ENCODE measurements at regions not wholly inside any gene's neighbourhood (a gene's known extent, or its start where the extent isn't known, plus 50 kb on each side); places are given as distances from the start of the nearest gene placed in this dataset.

DNA sequence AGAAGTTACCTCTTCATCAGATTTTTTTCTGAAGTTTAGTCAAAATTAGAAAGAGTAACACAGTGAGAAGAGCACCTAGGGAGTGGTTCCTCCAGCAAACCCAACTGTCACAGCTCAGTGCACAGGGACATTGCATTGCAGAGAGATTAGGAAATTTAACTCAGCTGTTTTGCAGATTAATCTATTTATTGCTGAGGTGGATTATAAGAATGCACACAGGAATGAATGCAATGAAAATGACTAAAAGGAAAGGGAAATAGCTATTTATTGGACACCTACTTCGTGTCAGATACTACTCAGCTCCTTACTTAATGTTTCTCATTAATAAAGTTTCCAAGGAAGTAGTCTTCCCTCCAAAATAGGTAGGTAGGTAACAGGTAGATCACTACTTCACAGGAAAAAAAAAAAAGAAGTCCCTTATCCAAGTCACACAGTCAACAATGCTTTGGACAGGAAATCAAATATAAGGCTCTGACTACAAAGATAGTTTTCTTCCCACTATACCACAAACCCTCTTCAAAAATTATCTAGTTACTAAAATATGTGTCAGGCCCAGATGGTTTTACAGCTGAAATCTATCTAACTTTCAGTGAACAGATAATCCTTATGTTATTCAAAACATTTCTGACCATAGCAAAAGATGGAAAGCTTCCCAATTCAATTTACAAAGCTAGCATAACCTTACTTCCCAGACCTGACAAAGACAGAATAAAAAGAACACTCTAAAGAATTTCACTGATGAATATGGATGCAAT is 442.2 kb upstream of the MPDZ start (continued):
- TF ChIP-seq, protein P1, sequence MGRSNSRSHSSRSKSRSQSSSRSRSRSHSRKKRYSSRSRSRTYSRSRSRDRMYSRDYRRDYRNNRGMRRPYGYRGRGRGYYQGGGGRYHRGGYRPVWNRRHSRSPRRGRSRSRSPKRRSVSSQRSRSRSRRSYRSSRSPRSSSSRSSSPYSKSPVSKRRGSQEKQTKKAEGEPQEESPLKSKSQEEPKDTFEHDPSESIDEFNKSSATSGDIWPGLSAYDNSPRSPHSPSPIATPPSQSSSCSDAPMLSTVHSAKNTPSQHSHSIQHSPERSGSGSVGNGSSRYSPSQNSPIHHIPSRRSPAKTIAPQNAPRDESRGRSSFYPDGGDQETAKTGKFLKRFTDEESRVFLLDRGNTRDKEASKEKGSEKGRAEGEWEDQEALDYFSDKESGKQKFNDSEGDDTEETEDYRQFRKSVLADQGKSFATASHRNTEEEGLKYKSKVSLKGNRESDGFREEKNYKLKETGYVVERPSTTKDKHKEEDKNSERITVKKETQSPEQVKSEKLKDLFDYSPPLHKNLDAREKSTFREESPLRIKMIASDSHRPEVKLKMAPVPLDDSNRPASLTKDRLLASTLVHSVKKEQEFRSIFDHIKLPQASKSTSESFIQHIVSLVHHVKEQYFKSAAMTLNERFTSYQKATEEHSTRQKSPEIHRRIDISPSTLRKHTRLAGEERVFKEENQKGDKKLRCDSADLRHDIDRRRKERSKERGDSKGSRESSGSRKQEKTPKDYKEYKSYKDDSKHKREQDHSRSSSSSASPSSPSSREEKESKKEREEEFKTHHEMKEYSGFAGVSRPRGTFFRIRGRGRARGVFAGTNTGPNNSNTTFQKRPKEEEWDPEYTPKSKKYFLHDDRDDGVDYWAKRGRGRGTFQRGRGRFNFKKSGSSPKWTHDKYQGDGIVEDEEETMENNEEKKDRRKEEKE (IDR thresholded peaks at IDR 0.05; ENCODE audit: borderline replicate concordance in 1 of 2, control insufficient read depth in 1 of 2, low read depth in 2 of 2, low read length in 1 of 2): no peak
- TF ChIP-seq MIER1 (IDR thresholded peaks at IDR 0.05; ENCODE audit: low read depth) (no peak), HSF4 (CRISPR knock-in tag; IDR thresholded peaks at IDR 0.05; ENCODE audit: borderline replicate concordance) (no peak)

DNA sequence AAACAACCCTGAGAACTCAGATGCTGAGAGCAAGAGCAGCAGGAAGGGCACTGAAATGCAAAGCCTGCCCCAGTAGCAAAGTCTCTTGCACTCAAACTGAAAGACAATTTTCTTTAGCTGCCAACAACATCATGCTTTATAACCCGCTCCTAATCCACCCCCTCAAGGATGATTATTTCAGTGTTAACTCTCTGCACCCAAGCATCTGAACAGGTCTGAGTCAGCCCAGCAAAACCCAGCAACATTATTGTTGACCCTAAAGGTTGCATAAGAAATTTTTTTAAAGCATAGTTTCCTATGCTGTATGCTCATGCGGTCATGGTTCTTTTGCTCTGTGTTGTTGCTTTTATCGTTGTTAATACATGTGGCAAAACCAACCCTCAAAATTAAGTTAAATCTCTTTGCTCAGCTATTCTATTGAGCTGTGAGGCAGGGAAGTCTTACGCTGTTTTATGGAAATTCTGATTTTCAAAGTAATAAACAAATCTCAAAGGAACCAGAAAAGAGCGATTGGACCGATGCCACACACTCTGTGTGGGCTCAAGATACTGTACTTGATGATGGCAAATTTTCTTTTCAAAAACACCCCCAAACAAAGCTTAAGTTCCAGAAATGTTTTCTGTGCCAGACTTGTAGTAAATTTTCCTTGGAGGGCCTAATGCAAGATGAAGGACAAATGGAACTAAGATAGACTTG is 440.6 kb upstream of the MPDZ start:
- H3K27me3 ChIP-seq (ENCODE audit: control insufficient read depth in 2 of 2, insufficient read depth in 2 of 2, low read length in 2 of 2): no peaks in the 10 kb centered on the region
- BruUV-seq (replicated peaks): no TSS peak
- H3K4me2 ChIP-seq (ENCODE audit: insufficient read depth, low read length): no peak overlapping the region
- in situ Hi-C loops (cut with MboI) (no loop called here), intact Hi-C loops (cut with micrococcal nuclease) (no loop called here)
- 4% methylated on average over 5 of the region's 6 CpGs for WGBS (ENCODE audit: insufficient coverage, low coverage, missing lambda C conversion rate)
- H4K20me1 ChIP-seq (replicated peaks; ENCODE audit: control insufficient read depth, insufficient read depth, low read length): no peaks in the 10 kb centered on the region
- ATAC-seq (no peak), DNase-seq (ENCODE audit: extremely low read depth in 1 of 4, low spot score in 3 of 4) (no peak), FAIRE-seq (no peak)
- H3K4me1 ChIP-seq (replicated peaks in 1 of 2; ENCODE audit: control insufficient read depth in 2 of 2, insufficient read depth in 2 of 2, low read length in 2 of 2): no peaks in the 10 kb centered on the region
- no peak overlapping the region for H3K9ac ChIP-seq (ENCODE audit: insufficient read depth in 1 of 2, low read depth in 2 of 2, low read length in 2 of 2)
- no peaks in the 10 kb centered on the region for H3K36me3 ChIP-seq (ENCODE audit: control insufficient read depth, insufficient read depth, low read length)
- no peak overlapping the region for H3K4me3 ChIP-seq
- no peaks in the 10 kb centered on the region for H3K9me3 ChIP-seq (replicated peaks; ENCODE audit: control insufficient read depth, insufficient read depth, low read depth, low read length)
- TF ChIP-seq ZNF586 (CRISPR knock-in tag; conservative IDR thresholded peaks at IDR 0.05): no peak
- no peak for TF ChIP-seq BCOR (IDR thresholded peaks at IDR 0.05)
- TF ChIP-seq SETDB1 (IDR thresholded peaks at IDR 0.05; ENCODE audit: low read length): no peak
- TF ChIP-seq RFX7 (CRISPR knock-in tag; IDR thresholded peaks at IDR 0.05): no peak
- no peak for TF ChIP-seq ATF7 (IDR thresholded peaks at IDR 0.05)
- TF ChIP-seq RBBP5 (IDR thresholded peaks at IDR 0.05; ENCODE audit: borderline replicate concordance, insufficient read depth, low read length, poor library complexity, severe bottlenecking): no peak
- TF ChIP-seq POLR2B (IDR thresholded peaks at IDR 0.05; ENCODE audit: low read depth, partially characterized antibody): no peak
- TF ChIP-seq, protein P1 (IDR thresholded peaks at IDR 0.05; ENCODE audit: borderline replicate concordance in 1 of 2, control insufficient read depth in 1 of 2, low read depth in 2 of 2, low read length in 1 of 2): no peak
- TF ChIP-seq ZNF707 (CRISPR knock-in tag; conservative IDR thresholded peaks at IDR 0.05): no peak
- TF ChIP-seq ZNF717 (CRISPR knock-in tag; IDR thresholded peaks at IDR 0.05): no peak
- no peak for TF ChIP-seq ZNF445 (CRISPR knock-in tag; IDR thresholded peaks at IDR 0.05; ENCODE audit: low read depth)
- no peak for TF ChIP-seq PCBP2 (IDR thresholded peaks at IDR 0.05; ENCODE audit: low read depth, low read length, poor library complexity, severe bottlenecking)
- H3K9me1 ChIP-seq (ENCODE audit: control insufficient read depth, insufficient read depth, low read length): no peaks in the 10 kb centered on the region
- CTCF ChIA-PET (ENCODE audit: low intra/inter-chr PET ratio): no interaction called here
- POLR2A ChIA-PET: interaction anchor here (0.6 kb wide), 1 partner anchor 1358 kb away, joined by 3 read pairs; no protein-coding TSS in a partner anchor
- H3K79me2 ChIP-seq (ENCODE audit: control insufficient read depth, insufficient read depth, low read length): no peaks in the 10 kb centered on the region
- no peak overlapping the region for H3K27ac ChIP-seq (ENCODE audit: extremely low read depth, low read depth, low read length)
- no peak overlapping the region for H2AFZ ChIP-seq (ENCODE audit: low read depth, low read length)

Data from K562 (cell line).